ENCODE measurements at regions not wholly inside any gene's neighbourhood (a gene's known extent, or its start where the extent isn't known, plus 50 kb on each side); places are given as distances from the start of the nearest gene placed in this dataset.

DNA sequence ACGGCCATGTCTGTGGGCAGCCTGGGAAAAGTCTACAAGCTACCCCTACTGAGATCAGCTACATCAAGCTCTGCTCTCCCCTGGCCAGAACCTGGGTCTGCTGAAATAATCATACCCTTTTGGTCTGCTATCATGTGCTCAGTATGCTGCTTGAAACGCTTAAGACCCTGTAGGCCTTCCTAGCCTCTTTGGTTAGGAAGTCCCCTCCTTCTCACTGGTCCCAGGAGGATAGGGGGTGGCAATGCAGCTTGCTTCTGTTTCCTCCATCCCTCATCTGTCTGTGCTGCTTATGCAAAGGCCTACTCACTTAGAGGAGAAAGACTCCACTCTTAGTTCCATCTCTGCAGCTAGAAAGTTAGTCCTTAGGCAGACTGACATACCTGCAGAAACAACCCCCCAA, 118.2 kb upstream of the RASGRP1 start:
- Histone ChIP-seq H3K9me3 (ENCODE audit: low read length) (no peaks in the 10 kb centered on the region), H3K9ac (ENCODE audit: insufficient read depth, low read depth, low read length) (no peak overlapping the region), H3K4me1 (ENCODE audit: insufficient read depth, low read length) (no peaks in the 10 kb centered on the region), H4K20me1 (ENCODE audit: insufficient read depth, low read length) (no peaks in the 10 kb centered on the region), H3K36me3 (replicated peaks in 1 of 2; ENCODE audit: control insufficient read depth in 1 of 2, insufficient read depth in 2 of 2, low read length in 2 of 2) (no peaks in the 10 kb centered on the region), H3K4me3 (replicated peaks in 1 of 3; ENCODE audit: insufficient read depth in 1 of 3, low read depth in 2 of 3, low read length in 3 of 3) (no peak overlapping the region), H3K27me3 (ENCODE audit: control insufficient read depth in 1 of 2, insufficient read depth in 2 of 2, low read length in 2 of 2) (no peaks in the 10 kb centered on the region; a peak in 1 of 5 replicates), H3K4me2 (ENCODE audit: low read depth, low read length) (no peak overlapping the region), H2AFZ (ENCODE audit: low read length) (no peak overlapping the region), H3K79me2 (ENCODE audit: insufficient read depth, low read length) (no peaks in the 10 kb centered on the region), H3K27ac (ENCODE audit: extremely low read length, insufficient read depth, low read length) (no peak overlapping the region)
- ATAC-seq = no peak
- intact Hi-C loops (cut with micrococcal nuclease; ENCODE audit: unreplicated experiment) = loop anchor here (1.0 kb wide), 3 partner anchors 119 to 243 kb away; partner anchors contain the start of gene RASGRP1
- no peak for TF ChIP-seq SMAD9 (CRISPR knock-in tag; IDR thresholded peaks at IDR 0.05)
- no peak for TF ChIP-seq MTF2 (CRISPR knock-in tag; IDR thresholded peaks at IDR 0.05; ENCODE audit: borderline replicate concordance)
- TF ChIP-seq, protein P1, sequence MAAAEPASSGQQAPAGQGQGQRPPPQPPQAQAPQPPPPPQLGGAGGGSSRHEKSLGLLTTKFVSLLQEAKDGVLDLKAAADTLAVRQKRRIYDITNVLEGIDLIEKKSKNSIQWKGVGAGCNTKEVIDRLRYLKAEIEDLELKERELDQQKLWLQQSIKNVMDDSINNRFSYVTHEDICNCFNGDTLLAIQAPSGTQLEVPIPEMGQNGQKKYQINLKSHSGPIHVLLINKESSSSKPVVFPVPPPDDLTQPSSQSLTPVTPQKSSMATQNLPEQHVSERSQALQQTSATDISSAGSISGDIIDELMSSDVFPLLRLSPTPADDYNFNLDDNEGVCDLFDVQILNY (CRISPR knock-in tag; conservative IDR thresholded peaks at IDR 0.05) = no peak
- TF ChIP-seq FOXK1 (CRISPR knock-in tag; IDR thresholded peaks at IDR 0.05; ENCODE audit: borderline replicate concordance, low read depth) = no peak
- TF ChIP-seq, protein P2, sequence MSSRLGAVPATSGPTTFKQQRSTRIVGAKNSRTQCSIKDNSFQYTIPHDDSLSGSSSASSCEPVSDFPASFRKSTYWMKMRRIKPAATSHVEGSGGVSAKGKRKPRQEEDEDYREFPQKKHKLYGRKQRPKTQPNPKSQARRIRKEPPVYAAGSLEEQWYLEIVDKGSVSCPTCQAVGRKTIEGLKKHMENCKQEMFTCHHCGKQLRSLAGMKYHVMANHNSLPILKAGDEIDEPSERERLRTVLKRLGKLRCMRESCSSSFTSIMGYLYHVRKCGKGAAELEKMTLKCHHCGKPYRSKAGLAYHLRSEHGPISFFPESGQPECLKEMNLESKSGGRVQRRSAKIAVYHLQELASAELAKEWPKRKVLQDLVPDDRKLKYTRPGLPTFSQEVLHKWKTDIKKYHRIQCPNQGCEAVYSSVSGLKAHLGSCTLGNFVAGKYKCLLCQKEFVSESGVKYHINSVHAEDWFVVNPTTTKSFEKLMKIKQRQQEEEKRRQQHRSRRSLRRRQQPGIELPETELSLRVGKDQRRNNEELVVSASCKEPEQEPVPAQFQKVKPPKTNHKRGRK (CRISPR knock-in tag; IDR thresholded peaks at IDR 0.05) = no peak
- TF ChIP-seq, protein P3, sequence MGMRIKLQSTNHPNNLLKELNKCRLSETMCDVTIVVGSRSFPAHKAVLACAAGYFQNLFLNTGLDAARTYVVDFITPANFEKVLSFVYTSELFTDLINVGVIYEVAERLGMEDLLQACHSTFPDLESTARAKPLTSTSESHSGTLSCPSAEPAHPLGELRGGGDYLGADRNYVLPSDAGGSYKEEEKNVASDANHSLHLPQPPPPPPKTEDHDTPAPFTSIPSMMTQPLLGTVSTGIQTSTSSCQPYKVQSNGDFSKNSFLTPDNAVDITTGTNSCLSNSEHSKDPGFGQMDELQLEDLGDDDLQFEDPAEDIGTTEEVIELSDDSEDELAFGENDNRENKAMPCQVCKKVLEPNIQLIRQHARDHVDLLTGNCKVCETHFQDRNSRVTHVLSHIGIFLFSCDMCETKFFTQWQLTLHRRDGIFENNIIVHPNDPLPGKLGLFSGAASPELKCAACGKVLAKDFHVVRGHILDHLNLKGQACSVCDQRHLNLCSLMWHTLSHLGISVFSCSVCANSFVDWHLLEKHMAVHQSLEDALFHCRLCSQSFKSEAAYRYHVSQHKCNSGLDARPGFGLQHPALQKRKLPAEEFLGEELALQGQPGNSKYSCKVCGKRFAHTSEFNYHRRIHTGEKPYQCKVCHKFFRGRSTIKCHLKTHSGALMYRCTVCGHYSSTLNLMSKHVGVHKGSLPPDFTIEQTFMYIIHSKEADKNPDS (CRISPR knock-in tag; IDR thresholded peaks at IDR 0.05) = no peak
- in situ Hi-C loops (cut with HindIII; ENCODE audit: extremely low pct_ligation_motif_present, low pct_unique_long_range_greater_than_20kb) = loop anchor here (10.0 to 25.0 kb wide), 2 partner anchors 208 to 671 kb away; no protein-coding TSS in a partner anchor
- BruUV-seq (replicated peaks) = no TSS peak
- FAIRE-seq = no peak
- no peak for DNase-seq (ENCODE audit: low spot score)
- WGBS (ENCODE audit: low lambda C conversion rate) = 4% methylated on average over 2 of the region's 2 CpGs
- CTCF ChIA-PET (ENCODE audit: low intra/inter-chr PET ratio, low total read pairs) = interaction anchor here (0.7 to 1.4 kb wide), 3 partner anchors 119 to 243 kb away, joined by 4 to 12 read pairs (median 10); partner anchors contain the start of gene RASGRP1
- POLR2A ChIA-PET = no interaction called here
